ENCODE measurements at regions not wholly inside any gene's neighbourhood (a gene's known extent, or its start where the extent isn't known, plus 50 kb on each side); places are given as distances from the start of the nearest gene placed in this dataset.

GRCh38 chr5:174292348-174292747 lies 246.8 kb downstream of the NSG2 start:
- TF ChIP-seq CTCF (IDR thresholded peaks at IDR 0.05; ENCODE audit: insufficient read depth, low read length) (no peak), POLR2AphosphoS5 (IDR thresholded peaks at IDR 0.05; ENCODE audit: low read depth) (no peak), REST (IDR thresholded peaks at IDR 0.05; ENCODE audit: insufficient replicate concordance, low read depth) (no peak), SPI1 (IDR thresholded peaks at IDR 0.05; ENCODE audit: borderline replicate concordance, low read depth) (no peak)
